NCI-H2081 (cell line): ENCODE measurements at regions not wholly inside any gene's neighbourhood (a gene's known extent, or its start where the extent isn't known, plus 50 kb on each side); places are given as distances from the start of the nearest gene placed in this dataset.
A peak's percentile ranks its signal among the peaks of the same experiment; 100 is the strongest.
"Not testable (repeated sequence)": the region's sequence is repeated elsewhere in the genome, so short reads cannot be mapped to it uniquely, and the experiment has no call there.

ENCODE experiments used
- DNase-seq, 2 experiments: peaks; one replicate each; lab custom pipeline; 2025; lab: John Stamatoyannopoulos, UW

DNA sequence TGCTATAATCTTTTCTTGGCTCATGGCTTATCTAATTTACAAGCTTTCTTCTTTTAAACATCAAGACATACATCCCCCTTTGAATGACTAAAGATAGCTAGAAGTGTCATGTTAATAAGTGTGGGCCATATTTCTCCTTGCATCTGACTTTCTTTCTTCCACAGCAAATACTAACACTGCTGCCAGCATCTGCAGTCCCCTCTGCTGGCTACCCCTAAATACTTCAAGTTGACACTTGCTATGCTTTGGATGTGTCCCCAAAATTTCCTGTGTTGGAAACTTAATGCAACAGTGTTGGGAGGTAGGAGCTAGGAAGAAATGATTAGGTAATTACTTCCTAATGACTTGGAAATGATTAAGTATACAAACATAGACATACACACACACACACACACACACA lies 459.0 kb upstream of the ST8SIA4 start:
- no peak for DNase-seq

DNA sequence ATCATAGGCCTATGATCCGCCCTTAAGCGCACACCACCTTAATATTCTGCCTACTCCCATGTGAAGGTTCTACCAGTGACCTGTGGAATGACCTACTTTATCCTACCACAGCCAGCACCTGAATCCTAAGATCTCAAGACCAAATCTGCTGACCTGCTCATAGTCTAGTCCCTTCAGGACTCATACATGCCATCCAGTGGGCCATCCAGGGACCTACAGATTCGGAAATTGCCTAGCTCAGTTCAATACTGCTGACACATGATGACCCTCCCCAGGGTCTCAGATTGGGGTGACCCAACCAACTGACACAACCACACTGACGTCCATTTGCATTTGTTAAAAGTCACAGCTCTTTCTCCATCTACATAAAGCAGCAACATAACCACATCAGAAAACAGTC lies 443.8 kb upstream of the ST8SIA4 start:
- no peak for DNase-seq

DNA sequence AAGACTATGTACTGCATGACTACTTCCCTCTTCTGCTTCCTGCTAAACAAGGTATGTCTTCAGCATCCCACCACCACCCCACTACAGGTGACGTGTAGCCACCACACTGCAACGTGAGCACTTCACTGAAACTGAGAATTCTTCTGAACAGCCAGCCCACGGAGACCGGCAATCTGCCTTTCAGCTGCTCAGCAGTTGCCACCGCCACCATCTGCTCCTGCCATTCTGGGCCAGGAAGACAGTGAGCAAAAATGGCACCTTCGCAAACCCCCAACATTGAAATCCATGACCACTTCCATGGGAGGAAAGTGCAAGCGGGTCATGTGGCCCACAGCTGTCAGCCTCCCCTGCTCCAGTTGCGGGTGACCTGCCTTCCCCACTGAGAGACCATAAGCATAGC lies 443.4 kb upstream of the ST8SIA4 start:
- no peak for DNase-seq

DNA sequence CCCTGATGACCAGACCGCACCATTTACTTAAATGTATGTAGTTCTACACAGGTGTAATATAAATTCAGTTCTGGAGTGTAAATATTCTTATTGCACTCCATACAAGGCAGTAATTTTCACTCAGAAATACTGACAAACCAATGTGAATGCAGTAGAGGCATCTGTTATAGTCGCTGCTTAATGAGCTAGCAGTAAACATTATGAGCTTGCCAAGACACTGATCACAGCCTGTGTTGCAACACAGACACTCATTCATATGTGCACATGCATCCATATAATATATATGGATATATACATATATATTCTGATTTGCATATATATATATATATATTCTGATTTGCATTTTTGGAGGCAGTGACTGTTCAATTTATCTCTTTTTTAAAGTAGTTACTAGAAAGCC lies 435.1 kb upstream of the ST8SIA4 start:
- no peak for DNase-seq

DNA sequence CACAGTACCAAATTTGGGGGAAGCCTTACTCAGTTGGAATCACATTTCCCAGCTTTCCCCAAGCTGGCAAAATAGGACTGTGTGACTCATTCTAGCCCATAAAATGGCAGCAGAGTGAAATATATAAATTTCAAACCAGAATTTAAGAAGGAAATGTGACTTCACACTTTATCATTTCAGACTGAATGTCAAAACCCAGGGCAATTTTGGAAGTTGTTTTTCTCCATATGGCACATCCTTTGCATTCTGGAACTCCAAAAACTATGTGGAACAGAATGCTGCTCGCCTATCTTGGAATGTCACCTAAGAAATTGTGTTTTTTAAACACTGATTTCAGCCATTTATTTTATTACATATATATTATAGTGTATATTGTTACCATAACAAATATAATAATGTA lies 424.7 kb upstream of the ST8SIA4 start:
- DNase-seq: no peak

DNA sequence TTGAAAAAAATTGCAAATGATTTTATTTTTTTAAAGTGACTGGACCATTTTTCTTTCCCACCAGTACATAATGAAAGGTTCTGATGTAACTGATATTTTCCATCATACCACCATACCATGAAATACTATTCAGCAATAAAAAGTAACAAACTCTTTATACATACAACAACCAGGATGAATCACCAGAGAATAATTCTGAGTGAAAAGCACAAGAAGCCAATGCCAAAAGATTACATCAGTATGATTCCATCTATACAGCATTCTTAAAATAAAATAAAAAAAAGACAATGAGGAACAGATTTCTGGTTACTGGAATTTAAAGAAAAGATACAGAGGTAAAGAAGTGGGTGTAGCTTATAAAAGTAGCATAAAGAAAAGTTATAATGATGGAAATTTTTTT lies 423.7 kb upstream of the ST8SIA4 start:
- DNase-seq: no peak

DNA sequence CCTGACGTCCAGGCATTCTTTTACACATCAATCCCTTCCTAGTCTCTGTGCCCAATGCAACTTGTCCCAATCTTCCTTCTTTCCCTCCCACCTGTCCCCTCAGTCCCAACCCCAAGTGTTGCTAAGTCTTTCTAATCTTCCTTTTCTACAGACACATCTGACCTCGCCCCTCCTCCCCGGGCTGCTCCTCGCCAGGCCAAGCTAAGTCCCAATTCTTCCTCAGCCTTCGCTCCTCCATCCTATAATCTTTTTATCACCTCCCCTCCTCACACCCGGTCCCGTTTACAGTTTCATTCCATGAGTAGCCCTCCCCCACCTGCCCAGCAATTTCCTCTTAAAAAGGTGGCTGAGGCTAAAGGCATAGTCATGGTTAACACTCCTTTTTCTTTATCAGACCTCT lies 413.3 kb upstream of the ST8SIA4 start:
- not testable (repeated sequence) for DNase-seq

DNA sequence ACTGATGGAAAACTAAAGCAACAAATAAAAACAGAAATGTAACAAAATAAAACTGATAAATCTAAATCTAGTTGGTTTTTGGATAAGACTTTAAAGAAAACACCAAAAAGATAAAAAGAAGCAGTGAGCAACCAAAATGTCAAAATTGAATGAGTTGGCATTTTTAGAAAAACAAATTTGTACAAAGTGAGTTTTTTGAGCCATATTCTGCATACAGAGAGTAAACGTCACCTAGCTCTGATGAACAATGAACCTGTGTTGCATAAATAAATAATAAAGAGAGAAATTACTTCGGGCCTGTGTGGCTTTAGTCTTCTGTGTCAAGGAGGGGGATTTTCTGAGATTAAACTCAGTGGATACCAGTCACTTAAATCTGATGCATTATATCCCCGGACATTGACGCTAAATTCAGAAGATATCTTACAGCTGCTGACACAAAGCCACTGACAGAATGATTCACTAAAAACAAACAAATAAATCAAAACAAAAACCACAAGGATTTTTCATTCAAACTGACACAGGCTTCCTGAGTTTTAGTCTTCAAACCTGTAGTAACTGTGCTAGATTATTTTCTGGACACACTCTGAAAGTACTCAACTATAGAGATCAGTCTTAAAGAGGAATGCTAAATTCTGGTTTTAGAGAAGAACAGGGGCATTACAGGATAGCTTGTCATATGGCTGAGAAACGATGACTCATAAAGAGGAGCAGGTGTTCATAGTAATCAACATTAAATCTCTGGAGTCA lies 403.5 kb upstream of the ST8SIA4 start:
- DNase-seq: peak; percentile 18 to 63

DNA sequence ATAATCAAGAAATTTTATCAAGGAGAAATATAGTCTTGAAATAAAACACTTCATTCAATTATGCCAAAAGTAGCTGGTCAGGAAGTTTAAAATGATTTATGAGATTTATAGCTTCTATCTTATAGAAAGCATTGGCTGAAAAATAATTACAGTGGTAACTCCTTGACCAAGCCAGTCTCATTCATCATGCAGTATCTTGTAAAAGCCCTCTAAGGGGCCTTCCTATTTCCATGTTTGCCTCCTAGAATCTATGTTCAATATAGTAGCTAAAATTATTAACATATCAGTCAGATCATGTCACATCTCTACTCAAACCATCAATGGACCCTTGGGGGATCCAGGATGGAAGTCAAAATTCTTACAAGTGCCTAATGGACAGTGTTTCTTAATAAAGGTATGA lies 393.4 kb upstream of the ST8SIA4 start:
- no peak for DNase-seq

DNA sequence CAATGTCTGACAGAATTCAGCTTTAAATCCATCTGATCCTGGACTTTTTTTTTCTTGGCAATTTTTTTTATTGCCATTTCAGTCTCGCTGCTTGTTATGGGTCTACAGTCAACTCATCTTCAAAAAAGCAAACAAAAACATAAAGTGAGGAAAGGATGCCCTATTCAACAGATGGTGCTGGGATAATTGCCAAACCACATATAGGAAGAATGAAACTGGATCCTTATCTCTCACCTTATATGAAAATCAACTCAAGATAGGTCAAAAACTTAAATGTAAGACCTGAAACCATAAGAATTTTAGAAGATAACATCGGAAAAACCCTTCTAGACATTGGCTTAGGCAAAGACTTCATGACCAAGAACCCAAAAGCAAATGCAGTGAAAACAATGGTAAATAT lies 389.1 kb upstream of the ST8SIA4 start:
- DNase-seq: no peak

DNA sequence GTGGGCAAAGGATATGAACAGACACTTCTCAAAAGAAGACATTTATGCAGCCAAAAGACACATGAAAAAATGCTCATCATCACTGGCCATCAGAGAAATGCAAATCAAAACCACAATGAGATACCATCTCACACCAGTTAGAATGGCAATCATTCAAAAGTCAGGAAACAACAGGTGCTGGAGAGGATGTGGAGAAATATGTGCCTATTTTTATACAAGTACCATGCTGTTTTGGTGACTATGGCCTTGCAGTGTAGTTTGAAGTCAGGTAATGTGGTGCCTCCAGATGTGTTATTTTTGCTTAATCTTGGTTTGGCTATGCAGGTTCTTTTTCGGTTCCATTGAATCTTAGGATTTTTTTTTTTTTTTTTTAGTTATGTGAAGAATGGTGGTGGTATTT lies 387.7 kb upstream of the ST8SIA4 start:
- DNase-seq: not testable (repeated sequence)

DNA sequence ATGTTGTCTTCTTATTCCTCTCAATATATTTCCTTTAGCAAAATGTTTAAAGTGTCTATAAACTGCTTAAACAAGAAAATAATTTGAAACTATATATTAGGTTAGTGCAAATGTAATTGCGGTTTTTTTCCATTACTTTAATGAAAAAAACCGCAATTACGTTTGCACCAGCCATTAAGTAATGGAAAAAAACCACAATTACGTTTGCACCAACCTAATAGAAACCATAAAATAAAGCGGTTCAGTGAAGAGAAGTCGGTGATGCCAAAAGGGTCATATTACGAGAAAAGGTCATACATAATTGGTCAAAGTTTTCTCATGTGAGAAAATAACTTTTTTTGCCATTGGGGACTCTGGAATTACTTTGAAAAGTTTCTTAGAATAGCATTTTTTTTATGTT lies 385.6 kb upstream of the ST8SIA4 start:
- no peak for DNase-seq

DNA sequence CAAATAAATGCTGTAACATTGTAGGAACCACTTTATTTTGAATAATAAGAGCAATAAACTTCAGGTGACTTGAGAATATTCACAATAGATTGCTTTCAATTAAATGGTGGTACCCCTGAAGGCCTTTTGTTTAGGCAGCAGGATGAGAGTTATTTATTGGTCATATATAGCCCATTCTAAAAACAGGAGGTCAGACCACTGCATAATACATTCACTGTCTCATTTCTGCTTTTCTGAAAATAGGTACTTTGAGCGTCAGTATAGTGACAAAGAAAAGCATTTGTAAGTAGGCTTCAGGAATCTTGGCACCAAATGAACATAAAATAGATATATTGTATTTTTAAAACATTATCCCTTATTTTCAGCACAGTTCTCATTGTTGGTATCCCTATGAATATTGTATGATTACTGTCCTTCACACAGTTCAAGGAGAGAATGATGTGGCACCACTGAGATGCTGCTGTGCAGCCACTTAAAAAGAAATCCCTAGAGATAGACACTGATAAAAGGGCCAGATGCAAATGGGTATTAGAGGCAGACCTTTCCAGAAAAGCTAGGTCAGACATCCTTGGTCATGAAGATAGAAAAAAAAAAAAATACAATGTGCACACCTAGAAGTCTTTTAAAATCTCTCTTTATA lies 381.8 kb upstream of the ST8SIA4 start:
- DNase-seq: no peak

DNA sequence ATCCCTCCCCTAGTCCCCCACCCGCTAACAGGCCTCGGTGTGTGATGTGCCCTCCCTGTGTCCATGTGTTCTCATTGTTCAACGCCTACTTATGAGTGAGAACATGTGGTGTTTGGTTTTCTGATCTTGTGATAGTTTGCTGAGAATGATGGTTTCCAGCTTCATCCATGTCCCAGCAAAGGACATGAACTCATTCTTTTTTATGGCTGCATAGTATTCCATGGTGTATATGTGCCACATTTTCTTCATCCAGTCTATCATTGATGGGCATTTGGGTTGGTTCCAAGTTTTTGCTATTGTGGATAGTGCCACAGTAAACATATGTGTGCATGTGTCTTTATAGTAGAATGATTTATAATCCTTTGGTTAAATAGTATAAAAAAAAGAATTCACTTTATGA lies 380.9 kb upstream of the ST8SIA4 start:
- not testable (repeated sequence) for DNase-seq

DNA sequence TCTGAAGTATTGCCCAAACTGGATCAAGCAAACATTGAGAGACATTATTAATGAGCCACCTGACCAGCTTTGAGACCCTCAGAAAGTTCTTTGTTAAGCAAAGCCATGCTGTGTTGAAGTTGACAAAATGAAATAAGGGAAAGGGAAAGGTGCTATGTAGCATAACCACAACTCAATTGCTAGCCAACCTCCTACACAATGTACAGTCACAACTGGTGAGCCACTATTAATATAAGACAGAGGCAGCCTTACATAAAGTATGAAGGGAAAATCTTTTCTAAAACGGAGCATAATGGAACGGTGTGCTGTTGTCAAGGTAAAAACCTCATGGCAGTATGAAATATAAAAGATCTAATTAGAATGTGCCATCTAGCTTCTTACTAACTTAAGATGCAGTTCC lies 375.8 kb upstream of the ST8SIA4 start:
- no peak for DNase-seq

DNA sequence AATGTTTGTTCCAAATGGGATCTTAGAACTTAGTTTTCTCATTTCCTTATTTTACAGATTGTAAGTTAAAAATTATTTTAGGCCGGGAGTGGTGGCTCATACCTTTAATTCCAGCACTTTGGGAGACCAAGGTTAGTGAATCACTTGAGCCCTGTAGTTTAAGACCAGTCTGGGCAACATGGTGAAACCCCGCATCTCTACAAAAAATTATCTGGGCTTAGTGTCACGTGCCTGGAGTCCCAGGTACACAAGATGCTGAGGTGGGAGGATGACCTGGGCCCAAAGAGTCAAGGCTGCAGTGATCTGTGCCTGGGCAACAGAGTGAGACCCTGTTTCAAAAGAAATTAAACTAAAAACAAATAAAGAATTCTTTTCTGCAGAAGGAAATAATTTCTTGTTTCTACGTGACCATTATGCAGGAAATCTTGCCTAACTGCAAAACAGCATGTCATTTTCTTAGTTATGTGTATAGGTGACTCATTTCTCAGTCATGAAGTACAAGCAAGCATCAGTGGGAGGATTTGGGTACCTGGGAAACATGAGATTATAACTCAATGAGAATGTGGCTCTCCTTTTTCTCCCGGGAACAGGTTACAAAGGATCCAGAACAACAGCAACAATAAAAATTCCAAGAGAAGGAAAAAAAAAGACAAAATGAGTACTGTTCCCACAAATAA lies 375.1 kb upstream of the ST8SIA4 start:
- no peak for DNase-seq

DNA sequence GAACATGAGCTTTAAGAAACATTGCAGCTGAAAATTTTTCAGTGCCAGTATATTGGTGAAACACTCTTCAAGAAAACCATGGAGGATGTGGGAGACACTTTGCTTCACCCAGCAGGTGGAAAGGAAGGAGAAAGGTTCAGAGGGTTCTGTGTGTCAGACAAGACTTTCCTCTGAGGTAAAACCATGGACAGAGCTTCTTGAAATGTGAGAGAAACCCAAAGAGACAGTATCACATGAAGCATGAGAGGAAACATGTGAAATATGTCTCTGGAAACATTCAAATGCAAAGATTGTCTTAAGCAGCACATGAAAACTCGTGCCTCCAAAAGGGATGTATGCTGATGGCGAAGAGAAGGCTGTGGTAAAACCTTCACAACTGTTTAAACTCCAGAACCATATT lies 368.9 kb upstream of the ST8SIA4 start:
- DNase-seq: no peak

DNA sequence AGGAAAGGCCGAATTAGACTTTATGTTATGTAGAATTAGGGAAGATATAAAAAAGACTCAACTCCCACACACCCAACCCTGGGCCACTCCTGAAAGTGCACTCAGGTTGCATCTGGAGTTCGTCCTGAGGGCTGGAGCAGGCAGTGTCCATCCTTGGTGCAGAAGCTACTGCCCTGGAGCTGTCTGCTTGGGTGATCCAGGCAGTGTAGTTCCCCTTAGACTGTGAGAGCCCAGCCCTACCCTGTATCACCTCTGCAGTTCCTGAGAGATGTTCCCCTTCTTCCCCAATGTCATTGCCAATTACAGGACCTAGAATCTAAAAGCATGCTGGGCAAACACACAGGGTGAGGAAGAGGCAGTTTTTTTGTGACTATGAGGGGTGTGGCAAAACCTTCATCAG lies 368.3 kb upstream of the ST8SIA4 start:
- DNase-seq: no peak

DNA sequence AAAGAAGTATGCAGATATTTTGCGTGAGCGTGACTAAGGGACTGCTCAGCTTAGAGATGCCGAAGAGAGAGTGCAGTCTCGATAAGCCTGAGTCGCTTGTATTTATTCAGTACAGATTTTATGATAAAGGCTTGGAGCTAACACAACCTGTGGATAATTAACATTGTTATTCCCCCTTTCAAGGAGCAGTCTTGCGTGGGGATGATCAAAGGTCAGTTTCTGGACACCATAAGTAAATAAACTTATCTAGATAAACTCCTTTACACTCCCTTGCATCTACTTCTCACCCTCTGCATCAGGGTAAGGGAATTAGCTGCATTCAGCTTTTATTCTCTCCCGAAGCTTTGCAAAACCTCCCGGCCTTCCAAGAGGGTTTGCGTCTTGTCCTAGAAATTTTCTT lies 357.8 kb upstream of the ST8SIA4 start:
- DNase-seq: no peak

DNA sequence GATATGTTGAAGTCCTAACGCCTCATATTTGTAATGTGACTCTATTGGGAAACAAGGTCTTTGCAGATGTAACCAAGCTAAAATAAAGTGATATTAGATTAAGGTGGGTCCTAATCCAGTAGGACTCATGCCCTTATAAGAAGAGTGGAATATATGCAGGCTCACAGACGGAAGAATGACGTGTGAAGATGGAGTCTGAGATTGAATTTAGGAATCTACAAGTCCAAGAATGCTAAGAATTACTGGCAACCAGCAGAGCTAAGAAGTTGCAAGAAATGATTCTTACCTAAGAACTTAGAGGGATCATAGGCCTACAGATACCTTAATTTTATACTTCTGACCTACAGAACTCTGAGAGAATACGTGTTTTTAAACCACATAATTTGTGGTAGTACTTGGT lies 350.0 kb upstream of the ST8SIA4 start:
- DNase-seq: no peak

DNA sequence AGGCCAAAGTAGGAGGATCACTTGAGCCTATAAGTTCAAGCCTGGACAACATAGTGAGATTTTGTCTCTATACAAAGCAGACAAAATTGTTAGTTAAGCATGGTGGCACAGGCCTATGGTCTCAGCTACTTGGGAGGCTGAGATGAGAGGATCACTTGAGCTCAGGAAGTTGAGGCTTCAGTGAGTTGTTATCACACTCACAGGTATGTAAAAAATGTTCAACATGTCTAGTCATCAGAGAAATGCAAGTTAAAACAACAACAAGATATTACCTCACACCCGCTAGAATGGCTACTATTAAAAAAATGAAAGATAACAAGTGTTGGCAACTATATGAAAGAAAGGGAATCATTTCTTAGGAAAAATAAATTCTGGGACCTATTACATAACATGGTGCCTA lies 341.5 kb upstream of the ST8SIA4 start:
- DNase-seq: no peak

DNA sequence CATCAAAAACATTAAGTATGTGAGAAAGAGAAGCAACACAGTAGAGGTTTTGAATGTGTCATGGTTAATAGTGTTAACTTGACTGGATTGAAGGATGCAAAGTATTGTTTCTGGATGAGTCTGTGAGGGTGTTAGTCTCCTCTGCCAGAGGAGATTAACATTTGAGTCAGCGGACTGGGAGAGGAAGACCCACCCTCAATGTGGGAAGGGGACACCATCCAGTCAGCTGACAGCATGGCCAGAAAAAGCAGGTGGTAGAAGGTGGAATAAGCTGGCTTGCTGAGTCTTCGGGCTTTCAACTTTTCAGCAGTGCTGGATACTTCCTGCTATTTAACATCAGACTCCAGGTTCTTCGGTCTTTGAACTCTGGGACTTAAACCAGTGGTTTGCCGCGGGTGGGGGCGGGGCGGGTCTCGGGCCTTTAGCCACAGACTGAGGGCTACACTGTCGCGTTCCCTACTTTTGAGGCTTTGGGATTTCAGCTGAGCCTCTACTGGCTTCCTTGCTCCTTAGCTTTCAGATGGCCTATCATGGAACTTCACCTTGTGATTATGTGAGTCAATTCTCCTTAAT lies 309.9 kb upstream of the ST8SIA4 start:
- DNase-seq: no peak

DNA sequence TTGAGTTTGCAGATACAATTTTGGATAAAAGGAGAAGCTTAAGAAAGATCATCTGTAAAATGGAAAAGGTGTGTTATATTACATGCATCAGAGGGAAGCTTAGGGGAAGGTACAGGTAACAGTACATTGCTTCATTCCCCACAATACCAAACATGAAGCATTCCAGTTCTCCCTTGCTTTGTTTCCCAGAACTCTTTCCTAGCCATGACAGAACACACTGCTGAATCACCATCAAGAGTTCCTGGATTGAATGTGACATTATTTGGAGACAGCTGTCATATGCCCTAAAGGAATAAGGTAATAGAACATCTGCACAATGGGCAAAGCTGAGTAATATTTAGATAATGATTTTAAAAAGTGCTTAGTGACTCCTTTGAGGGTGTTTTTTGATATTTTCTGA lies 303.5 kb upstream of the ST8SIA4 start:
- no peak for DNase-seq
